GM21576 (cell line): ENCODE measurements at regions not wholly inside any gene's neighbourhood (a gene's known extent, or its start where the extent isn't known, plus 50 kb on each side); places are given as distances from the start of the nearest gene placed in this dataset.

Experiments used
- ATAC-seq: cut with Tn5 transposase; IDR thresholded peaks from one replicate; pipeline ENCODE4 v1.9.1; 2021; ENCODE audit warnings: mild to moderate bottlenecking, moderate library complexity; ENCODE audit not compliant: unreplicated experiment

DNA sequence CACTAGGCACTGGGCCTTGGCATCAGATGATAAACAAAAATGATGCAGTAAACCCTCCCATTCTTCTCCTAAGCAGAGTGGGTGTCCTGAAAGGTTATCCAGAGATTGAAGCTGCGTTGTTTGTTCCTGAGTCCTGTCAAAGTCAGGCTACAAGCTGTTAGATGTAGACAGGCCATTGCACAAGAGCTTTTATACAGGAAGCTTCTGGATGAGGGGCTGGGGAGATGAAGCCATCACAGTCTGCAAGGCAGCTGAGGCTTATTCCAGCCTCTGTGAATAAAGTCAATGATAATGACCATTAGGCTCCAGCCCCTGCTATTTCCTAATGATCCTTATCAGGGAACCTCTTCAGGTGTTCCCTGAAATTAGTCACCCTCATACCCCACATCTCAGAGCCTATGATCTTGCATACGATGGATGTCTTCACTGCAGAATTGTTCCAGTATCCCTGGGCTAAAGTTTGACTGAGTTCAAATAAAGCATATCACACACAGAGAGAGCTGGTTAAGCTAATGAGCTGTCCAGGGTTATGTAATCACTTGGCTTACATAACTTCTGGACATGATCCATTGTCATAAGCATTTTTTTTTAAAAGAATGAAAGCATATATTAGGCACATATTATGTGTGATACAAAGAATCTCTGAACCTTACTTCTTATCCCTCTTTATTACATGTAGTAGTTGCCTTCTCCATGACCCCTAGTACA, 337.1 kb upstream of the OR4E1 start:
- no peak for ATAC-seq

DNA sequence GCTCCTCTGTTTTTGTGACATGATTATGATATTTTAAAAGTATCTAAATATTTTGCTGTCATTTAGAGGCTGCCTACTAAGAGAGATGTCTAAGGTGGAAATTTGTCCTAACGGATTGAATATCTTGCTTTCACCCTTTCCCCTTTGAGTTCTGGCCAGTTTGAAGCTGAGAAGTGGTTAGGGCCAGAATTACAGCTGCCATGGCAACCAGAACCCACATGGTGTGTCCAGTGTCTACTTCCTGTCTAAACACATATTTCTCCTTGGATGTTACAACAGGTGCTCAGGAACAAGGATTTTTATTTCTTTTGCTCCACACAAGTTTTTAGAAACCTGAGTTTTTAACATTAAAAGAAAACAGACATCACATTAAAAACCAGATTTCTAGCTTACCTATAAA, 335.1 kb upstream of the OR4E1 start:
- no peak for ATAC-seq

DNA sequence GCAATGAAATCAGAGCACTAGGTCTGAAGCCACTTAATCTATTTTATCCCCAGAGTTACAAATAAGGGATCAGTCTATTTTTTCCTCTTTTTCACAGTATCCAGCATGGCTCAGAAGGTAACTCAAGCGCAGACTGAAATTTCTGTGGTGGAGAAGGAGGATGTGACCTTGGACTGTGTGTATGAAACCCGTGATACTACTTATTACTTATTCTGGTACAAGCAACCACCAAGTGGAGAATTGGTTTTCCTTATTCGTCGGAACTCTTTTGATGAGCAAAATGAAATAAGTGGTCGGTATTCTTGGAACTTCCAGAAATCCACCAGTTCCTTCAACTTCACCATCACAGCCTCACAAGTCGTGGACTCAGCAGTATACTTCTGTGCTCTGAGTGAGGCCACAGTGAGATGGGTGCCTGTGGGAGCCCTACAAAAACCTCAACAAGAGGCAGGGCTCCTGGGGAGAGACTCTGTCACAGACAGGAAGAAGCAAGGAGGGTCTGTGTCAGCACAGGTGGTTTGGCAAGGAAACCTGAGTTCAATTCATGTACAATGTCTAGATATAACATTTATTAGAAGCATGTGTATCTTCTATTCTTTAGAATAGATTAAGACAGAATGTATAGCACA, 334.3 kb upstream of the OR4E1 start:
- ATAC-seq, result no peak

DNA sequence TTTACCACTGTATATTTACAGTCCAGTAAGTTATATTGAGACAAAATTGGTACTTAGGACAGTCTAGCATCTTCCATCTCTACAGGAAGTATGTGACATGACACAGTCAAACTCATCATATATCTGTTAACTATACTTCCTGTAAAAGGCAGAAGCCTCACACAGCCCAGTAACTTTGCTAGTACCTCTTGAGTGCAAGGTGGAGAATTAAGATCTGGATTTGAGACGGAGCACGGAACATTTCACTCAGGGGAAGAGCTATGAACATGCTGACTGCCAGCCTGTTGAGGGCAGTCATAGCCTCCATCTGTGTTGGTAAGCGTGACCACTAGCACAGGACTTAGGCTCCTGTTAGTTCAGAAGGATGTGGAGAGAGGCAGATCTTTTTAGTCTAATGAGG, 333.7 kb upstream of the OR4E1 start:
- no peak for ATAC-seq

- no peak for ATAC-seq
Observed at GRCh38 chr14:22003461-22003860, 329.8 kb upstream of the OR4E1 start.

DNA sequence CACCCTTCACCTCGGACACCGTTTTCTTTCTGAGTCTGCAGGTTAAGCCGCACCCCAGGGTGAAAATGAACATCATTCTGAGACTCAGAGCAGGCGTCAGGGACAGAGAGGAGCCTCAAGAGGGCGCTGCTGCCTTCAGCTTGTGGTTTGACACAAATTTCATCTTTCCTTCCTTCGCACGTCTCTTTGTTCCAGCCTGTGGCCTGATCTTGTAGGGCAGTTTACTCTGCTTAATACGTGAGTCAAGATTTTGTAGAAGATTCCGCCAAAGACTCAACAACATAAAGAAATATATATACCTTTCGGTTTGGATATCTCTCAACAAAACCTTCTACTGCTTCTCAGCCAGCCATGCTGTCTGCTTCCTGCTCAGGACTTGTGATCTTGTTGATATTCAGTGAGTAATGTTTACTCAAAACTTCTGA, 329.3 kb upstream of the OR4E1 start:
- ATAC-seq, result no peak

GRCh38 chr14:21999402-21999801, 325.8 kb upstream of the OR4E1 start:
- no peak for ATAC-seq

- ATAC-seq, result no peak
Observed at GRCh38 chr14:21997300-21997699, 323.7 kb upstream of the OR4E1 start.

- ATAC-seq, result no peak
Observed at GRCh38 chr14:21995332-21995731, 321.7 kb upstream of the OR4E1 start.

DNA sequence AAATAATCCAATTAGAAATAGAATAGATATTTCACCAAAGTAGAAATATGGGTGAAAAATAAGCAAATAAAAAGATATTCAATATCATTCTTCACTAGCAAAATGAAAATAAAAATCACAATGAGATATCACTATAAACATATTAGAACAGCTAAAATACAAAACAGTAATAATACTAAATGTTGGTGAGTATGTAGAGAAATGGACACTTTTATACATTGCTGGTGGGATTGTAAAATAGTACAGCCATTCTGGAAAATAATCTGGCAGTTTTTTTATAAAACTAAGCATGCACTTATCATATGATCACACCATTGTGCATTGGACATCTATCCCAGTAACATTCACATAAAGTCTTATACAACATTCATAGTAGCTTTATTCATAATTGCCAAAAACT, 320.2 kb upstream of the OR4E1 start:
- ATAC-seq, result no peak

DNA sequence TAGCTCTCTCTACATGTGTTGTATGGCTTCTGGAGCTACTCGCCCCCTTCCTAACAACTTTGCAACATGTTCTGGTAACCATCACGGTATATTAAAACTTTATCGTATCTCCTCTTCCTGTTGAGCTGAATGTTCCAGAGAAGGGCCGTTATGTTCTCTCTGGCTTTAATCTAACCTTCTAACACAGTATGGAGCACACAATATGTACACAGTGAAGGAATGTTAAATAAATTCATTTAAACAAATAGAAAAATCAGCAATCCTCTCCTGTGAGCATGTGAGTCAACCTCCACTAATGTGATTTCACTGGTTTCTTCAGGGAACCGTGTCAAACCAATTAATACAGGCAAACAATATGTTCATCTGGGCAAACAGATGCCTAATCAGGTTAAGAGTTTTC, 319.5 kb upstream of the OR4E1 start:
- ATAC-seq, result no peak

DNA sequence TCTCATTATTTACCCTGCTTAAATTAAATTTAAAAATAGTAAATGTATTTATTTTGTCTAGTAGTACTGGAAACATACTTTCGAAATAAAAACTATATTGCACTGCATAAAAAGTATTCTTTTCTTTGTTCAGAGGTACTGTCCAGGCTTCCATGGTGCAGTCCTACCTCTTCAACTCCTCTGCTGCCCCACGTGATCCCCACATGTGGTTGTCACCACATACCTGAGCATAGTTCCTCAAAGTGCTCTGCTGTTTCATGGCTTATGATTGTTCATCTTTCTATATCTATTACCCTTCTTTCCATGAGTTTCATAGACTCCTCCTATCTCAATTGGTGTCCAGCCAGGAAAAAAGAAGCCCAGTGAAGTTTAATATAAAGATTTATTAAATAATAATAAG, 317.5 kb upstream of the OR4E1 start:
- ATAC-seq, result no peak

- ATAC-seq, result no peak
Observed at GRCh38 chr14:21990116-21990515, 316.5 kb upstream of the OR4E1 start.

GRCh38 chr14:21989090-21989489, 315.5 kb upstream of the OR4E1 start:
- no peak for ATAC-seq

DNA sequence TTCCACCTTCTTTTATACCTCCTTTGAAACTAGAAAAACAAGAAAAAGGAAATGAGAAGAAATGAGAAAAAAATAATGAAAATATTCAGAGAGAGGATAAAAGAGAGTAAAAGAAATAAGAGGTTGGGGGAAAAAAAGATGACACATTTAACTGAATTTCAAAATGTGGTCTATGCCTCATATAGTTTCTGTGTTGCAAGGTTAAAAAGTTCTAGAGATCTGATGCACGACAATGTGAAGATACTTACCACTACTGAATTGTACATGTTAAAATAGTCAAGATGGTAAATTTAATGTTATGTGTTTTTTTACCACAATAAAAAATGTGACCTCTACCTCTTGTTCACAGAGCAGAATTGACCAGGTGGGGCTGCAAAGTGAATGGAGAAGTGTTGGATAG, 314.8 kb upstream of the OR4E1 start:
- no peak for ATAC-seq

GRCh38 chr14:21987937-21988336, 314.3 kb upstream of the OR4E1 start:
- no peak for ATAC-seq

- ATAC-seq, result no peak
Observed at GRCh38 chr14:21985081-21985480, 311.5 kb upstream of the OR4E1 start.

- no peak for ATAC-seq
Observed at GRCh38 chr14:21978999-21979314, 305.3 kb upstream of the OR4E1 start.

DNA sequence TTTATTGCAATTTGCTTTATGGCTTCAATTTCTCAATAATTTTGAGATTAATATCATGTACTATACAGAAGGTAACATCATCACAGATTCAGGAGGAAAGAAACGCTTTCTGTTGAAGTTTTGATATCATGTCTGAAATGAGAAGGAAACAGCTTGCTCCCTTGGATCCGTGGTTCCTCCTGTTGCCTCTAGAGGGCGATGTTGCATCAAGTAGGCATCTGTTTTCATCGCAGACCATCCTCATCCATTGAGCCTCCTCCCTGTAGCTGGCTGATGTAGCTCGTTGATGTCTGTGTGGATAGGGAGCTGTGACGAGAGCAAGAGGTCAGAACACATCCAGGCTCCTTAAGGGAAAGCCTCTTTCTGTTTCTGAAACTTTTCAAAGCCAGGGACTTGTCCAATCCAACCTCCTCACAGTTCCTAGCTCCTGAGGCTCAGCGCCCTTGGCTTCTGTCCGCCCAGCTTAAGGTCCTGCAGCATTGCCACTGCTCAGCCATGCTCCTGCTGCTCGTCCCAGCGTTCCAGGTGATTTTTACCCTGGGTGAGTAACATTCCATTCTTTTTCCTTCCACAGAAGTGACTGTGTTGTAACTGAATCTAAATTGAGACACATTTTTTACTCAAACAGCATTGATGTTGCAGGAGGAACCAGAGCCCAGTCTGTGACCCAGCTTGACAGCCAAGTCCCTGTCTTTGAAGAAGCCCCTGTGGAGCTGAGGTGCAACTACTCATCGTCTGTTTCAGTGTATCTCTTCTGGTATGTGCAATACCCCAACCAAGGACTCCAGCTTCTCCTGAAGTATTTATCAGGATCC, 304.8 kb upstream of the OR4E1 start:
- ATAC-seq, result no peak

DNA sequence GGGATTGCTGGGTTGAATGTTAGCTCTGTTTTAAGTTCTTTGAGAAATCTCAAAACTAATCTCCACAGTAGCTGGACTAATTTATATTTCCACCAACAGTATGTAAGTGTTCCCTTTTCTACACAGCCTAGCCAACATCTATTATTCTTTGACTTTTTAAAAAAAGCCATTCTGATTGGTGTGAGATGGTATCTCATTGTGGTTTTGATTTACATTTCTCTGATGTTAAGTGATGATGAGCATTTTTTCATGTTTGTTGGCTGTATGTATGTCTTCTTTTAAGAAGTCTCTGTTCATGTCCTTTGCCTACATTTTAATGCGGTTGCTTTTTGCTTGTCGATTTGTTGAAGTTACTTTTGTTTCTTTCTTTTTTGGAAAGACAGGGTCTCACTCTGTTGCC, 301.1 kb upstream of the OR4E1 start:
- no peak for ATAC-seq

GRCh38 chr14:21965042-21965441, 291.4 kb upstream of the OR4E1 start:
- no peak for ATAC-seq

GRCh38 chr14:21964180-21964579, 290.6 kb upstream of the OR4E1 start:
- ATAC-seq, result no peak
